GM19395 (cell line): ENCODE measurements at regions not wholly inside any gene's neighbourhood (a gene's known extent, or its start where the extent isn't known, plus 50 kb on each side); places are given as distances from the start of the nearest gene placed in this dataset.

Experiments used
- ATAC-seq: cut with Tn5 transposase; IDR thresholded peaks from one replicate; pipeline ENCODE4 v1.9.1; 2021; ENCODE audit warnings: mild to moderate bottlenecking, moderate library complexity; ENCODE audit not compliant: unreplicated experiment

GRCh38 chr1:14031461-14031860 is 331.5 kb downstream of the PRDM2 start:
- no peak for ATAC-seq

- ATAC-seq = no peak
Measured at GRCh38 chr1:14034506-14034905, 334.5 kb downstream of the PRDM2 start.

GRCh38 chr1:14037101-14037847 is 337.3 kb downstream of the PRDM2 start:
- ATAC-seq = no peak

GRCh38 chr1:14039582-14040430 is 339.8 kb downstream of the PRDM2 start:
- no peak for ATAC-seq

- no peak for ATAC-seq
Measured at GRCh38 chr1:14049965-14050364, 350.0 kb downstream of the PRDM2 start.

- ATAC-seq = no peak
Measured at GRCh38 chr1:14055442-14056223, 355.6 kb downstream of the PRDM2 start.

GRCh38 chr1:14057640-14058039 is 357.7 kb downstream of the PRDM2 start:
- ATAC-seq = no peak

GRCh38 chr1:14061204-14061603 is 361.2 kb downstream of the PRDM2 start:
- no peak for ATAC-seq

- no peak for ATAC-seq
Measured at GRCh38 chr1:14061722-14062121, 361.7 kb downstream of the PRDM2 start.

- no peak for ATAC-seq
Measured at GRCh38 chr1:14062669-14063068, 362.7 kb downstream of the PRDM2 start.

- ATAC-seq = no peak
Measured at GRCh38 chr1:14064649-14065442, 364.9 kb downstream of the PRDM2 start.

GRCh38 chr1:14065486-14065885 is 365.5 kb downstream of the PRDM2 start:
- ATAC-seq = no peak

GRCh38 chr1:14067036-14067435 is 367.0 kb downstream of the PRDM2 start:
- no peak for ATAC-seq

- ATAC-seq = no peak
Measured at GRCh38 chr1:14067711-14068110, 367.7 kb downstream of the PRDM2 start.

- no peak for ATAC-seq
Measured at GRCh38 chr1:14071581-14071980, 371.6 kb downstream of the PRDM2 start.

- ATAC-seq = no peak
Measured at GRCh38 chr1:14080653-14081052, 380.7 kb downstream of the PRDM2 start.

- no peak for ATAC-seq
Measured at GRCh38 chr1:14082331-14082730, 382.3 kb downstream of the PRDM2 start.

- no peak for ATAC-seq
Measured at GRCh38 chr1:14083277-14083676, 383.3 kb downstream of the PRDM2 start.

- ATAC-seq = no peak
Measured at GRCh38 chr1:14083706-14084105, 383.7 kb downstream of the PRDM2 start.

- no peak for ATAC-seq
Measured at GRCh38 chr1:14090062-14090461, 390.1 kb downstream of the PRDM2 start.

GRCh38 chr1:14090531-14090930 is 390.5 kb downstream of the PRDM2 start:
- ATAC-seq = no peak
